GM18867 (cell line): ENCODE measurements at regions not wholly inside any gene's neighbourhood (a gene's known extent, or its start where the extent isn't known, plus 50 kb on each side); places are given as distances from the start of the nearest gene placed in this dataset.

ENCODE experiments used
- ATAC-seq: cut with Tn5 transposase; IDR thresholded peaks from one replicate; pipeline ENCODE4 v1.9.1; 2021; ENCODE audit warnings: mild to moderate bottlenecking, moderate library complexity; ENCODE audit not compliant: unreplicated experiment

DNA sequence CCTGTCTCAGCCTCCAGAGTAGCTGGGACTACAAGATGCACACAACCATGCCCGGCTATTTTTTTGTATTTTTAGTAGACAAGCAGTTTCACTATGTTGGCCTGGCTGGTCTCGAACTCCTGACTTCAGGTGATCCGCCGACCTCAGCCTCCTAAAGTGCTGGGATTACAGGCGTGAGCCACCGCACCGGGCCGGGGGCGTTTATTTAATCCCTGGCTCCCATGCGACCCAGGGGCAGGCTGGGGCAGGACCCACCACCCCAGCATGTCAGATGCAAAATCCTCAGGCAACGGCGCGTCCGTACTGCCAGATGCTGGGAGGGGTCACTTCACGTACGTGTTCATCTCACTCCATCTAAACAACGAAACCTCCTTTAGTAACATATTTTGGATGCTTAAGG lies 518.7 kb upstream of the NOX3 start:
- no peak for ATAC-seq

DNA sequence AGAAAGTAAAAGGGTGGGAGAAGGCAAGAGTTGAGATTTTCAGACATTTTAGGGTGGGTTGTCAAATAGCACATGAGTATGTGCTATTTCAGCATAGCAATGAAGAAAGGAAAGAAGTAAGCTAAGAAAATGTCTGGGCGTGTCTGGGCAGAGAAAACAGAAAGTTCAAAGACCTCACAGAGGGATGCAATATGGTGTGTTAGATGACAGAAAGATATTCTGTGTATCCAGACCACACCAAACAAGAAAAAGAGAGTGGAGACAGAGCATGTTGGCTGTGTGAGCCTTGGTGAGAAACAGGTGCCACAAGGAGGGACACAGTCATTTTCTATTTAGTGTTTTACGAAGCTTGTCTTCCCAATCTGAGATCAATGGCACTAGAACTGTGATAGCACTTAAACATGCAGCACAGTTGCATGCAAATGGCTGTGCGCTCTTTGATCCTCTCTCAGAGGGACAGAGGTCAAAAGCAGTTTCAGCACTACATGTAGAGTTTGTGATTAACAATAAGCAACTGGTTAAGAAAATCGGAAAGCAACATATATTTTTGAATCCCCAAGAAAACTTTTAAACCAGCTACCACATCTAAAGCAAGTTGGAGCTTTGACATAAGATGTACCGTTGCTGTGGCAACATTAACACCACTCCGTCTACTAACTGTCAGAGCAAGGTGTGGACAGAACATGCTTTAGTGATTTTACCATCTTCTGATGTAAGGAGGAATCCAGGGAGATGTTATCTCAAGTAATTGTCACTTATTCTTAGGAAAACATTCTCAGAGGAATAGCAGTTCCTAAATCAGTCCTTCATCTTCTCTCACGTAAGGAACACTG lies 515.5 kb upstream of the NOX3 start:
- ATAC-seq: no peak

DNA sequence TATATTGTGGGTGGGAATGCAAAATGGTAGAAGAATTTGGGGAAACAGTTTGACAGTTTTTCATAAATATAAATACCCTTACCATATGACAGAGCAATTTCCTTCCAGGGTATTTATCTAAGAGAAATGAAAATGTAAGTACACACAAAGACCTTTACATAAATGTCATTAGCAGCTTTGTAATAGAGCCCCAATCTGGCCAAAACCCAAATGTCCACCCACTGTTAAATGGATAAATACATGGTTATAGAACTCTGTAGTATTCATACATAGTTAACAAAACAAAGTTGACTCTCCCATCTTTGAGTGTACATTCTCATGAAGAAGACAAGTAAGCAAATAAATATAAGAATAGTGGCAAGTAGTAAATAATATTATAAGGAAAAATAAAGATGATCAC lies 514.8 kb upstream of the NOX3 start:
- ATAC-seq: no peak

DNA sequence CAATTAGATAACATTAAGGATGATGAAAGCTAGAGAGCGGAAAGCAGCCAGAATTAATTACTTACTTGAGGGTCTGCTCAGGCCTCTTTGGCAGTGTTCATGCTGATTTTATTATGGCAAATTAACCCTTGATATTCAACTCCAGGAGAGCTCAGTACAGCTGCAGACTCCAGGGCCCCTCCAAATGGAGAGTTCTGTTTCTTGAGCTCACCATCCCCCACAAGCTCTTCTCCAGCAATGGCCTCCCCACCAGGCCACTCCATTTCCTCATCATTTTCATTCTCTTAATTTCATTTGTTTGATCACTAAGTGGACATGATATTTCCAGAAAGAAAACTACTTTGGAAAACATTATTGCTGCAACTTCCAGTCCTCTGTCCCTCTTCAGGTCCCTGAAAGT lies 513.3 kb upstream of the NOX3 start:
- no peak for ATAC-seq

DNA sequence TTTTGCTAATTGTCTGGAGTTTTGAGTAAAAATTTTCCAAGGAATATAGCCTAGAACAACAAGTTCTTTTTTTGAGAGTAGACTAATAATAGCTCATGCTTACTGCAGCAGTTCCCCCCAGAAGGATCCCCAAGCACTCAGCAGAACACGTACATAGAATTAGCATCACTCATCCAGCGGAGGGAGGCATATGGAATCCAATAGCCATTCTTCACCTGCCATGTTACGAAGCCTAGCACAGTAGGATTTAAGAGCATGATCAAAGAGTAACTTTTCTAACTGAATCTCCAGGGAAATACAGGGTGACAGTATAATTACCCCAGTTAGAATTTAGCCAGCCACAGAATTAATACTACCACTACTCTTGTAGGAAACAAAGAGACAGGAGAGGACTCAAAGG lies 511.7 kb upstream of the NOX3 start:
- ATAC-seq: no peak

DNA sequence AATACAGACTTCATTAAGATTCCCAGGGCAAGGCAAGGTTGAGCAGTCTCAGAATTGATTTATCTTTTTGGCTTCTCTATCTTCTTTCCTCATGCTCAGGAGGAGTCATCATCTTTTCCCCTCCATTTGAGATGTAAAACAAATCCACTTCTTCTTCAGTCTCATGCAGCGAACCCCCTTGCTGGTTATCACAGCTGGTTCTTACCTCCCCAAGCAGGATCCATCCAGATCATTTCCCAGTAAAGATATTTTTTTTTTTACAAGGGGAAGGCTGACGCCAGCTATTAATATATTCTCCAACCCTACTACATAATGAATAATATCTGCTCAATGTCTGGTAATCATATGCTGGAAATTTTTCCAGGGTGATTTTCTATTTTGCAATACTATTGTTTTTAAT lies 508.9 kb upstream of the NOX3 start:
- no peak for ATAC-seq

DNA sequence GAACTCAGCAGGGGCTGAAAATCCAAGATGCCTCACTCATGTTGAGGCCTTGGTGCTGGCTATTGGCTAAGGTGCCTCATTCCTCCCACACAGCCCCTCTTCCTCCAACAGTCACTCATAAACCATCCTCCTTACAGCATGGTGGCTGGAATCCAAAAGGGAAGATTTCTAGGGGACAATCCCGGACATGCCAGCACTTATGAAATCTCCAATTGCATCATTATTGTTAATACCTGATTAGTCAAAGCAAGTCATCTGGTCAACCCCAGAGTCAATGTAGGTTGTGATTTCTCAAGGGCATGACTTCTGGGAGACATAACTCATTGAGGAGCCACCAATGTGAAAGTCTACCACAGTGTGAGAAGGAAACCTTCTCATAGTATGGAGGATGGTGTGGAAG lies 506.6 kb upstream of the NOX3 start:
- no peak for ATAC-seq

DNA sequence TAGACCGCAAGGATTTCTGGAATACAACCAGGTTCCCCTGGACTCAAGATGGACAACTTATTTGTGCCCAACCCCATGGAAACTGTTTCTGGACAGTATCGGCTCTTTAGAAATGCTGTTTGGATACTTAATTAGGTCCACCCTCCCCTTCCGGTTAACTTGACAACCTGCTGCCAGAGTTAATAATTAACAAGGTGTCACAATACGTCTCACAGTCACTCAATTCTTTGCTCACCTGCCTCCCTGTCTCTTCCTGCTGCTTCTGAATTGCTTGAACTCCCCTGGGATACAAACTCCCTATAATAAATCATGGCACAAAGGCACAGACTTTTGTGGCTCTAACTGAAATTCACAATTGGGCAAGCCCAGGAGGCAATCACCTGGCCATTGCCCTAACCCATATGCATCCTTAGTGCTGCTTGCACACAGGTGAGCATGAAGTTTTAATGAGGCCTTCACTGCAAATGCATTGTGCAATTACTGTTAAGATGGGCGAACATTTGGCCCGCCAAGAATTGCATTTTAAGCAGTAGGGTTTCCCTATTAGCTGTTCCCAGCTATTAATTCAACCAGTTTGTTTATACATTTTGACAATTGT lies 504.4 kb upstream of the NOX3 start:
- no peak for ATAC-seq

DNA sequence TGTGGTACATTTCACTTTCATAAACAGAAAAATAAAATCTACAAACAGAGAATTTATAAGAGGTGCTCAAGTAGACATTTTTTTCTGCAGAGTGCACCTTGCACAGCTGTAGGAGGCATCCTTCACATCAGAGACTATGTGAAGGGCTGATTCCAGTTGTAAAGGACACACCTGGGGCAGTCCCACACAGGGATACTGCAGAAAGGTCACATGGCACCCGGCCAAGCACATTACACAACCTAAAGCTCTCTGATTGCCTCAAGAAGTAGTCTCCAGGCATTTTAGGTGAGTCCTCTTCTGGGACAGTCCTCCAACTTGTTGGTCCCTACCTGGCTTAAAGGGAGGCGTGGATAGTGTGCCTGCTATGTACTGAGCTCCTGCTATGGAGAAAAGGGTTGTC lies 502.9 kb upstream of the NOX3 start:
- ATAC-seq: no peak

DNA sequence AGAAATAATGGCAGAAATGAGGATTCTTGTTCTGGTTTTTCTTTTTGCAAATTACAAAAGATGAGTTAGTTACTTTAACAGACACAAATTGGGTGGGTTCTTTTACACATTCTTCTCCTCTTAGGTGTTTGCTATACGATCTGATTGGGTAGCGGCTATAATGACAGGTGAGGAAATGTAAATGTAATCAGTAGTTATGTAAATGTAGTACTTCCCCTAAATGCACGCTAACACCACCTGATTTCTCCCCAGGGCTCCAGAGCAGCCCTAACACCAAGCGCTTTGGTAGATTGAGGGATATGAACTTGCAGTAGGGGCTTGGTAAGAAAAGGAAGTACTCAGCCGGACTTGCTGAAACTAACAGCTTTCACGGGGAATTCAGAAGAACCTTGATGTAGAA lies 499.4 kb upstream of the NOX3 start:
- ATAC-seq: no peak

DNA sequence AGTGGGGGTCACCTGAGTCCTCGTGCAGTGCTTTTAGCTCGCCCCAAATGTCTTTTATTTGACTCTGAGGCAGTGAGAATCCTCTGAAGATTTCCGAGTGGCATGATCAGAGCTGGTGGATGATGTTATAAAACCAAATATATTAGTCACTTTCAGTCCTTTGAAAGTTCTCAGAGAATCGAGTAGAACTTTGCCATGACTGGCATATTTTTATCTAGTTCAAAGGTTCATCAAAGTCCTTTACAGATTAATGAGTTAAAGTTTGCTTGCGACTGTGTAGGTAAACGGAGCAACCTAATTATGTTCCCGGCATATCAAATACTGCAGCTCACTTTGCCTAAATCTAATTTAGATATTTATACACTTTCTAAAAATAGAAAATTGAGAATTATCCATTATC lies 498.5 kb upstream of the NOX3 start:
- ATAC-seq: no peak

DNA sequence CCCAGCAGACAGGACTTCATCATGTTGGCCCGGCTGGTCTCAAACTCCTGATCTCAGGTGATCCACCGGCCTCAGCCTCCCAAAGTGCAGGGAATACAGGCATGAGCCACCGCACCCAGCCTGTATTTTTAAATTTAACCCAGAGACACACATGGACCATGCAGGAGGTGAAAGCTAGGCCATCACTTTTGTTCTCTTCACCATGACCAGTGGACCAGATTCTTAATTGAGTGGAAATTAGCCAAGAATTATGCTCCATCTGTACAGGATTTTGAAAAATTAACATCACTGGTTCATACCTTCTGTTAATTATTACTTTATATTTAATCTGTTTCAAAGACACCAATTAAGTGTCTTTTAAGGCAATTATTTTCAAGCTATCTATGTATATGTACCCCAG lies 493.6 kb upstream of the NOX3 start:
- no peak for ATAC-seq

DNA sequence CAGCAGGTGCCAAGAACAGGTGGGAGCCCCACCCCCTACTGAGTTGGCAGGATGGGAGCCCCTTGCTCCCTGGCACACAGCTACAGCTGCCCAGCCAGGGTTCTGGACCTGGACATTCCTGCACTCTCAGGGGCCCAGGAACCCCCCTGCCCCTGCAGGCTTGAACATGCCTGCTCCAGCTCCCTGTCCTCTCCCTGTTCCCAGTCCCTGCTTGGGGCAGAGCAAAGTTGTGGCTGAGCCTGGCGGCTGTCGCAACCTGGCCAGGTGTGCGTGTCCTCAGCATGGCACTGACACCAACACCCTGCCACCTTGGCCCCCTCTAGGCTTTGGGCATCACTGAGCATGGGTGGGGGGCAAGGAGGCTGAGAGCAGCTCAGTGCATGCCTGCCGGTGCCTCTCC lies 491.2 kb upstream of the NOX3 start:
- no peak for ATAC-seq

DNA sequence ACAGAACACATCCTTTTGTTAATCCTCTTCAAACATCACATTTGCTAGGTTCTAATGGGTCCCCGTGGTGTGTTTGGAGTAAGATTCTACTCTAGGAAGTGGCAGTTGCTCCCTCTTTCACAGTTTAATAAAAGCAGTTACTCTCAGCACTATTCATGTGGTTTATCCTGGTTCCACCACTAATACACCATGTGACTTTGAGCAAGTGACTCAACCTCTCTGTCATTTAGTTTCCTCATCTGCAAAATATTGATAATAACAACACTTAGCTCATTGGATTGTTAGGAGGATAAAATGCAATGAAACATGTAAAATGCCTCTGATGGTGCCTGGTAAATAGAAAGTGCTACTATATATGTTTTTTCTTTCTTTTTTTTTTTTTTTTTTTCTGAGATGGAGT lies 488.0 kb upstream of the NOX3 start:
- ATAC-seq: no peak

DNA sequence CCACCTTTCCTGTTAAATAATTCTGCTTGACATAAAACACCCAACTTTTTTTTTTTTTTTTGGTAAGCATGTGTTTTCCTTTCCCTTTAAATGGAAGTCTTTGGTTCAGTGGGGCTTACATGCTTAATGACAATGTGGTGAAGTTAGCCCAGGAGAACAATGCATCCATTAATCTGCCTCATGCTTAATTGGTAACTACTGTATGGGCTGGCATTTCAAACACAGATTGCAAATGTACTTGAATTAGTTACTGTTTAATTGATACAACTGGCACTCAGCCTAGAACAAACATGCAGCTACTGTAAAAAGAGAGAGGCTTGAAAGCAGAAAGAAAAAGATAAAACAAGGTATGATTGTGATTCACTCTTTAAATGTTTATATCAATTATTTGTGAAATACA lies 483.6 kb upstream of the NOX3 start:
- no peak for ATAC-seq

DNA sequence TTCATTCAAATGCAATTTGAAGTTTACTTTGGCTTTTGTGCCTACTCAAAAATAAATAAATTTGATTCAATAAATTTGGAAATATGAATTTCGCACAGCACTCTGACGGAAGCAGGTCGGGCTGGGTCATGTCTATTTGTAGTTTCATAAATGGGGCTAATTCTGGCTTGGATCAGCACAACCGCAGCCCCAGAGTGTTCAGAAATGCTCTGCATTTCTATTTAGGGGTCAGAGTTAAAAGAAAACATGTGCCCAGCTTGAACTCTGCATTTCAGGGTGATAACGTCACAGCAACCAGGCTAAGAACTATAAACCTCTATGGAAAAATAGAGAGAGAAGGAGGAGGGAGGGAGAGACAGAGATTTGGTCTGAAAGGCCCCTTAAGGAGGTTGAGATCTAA lies 480.9 kb upstream of the NOX3 start:
- no peak for ATAC-seq

DNA sequence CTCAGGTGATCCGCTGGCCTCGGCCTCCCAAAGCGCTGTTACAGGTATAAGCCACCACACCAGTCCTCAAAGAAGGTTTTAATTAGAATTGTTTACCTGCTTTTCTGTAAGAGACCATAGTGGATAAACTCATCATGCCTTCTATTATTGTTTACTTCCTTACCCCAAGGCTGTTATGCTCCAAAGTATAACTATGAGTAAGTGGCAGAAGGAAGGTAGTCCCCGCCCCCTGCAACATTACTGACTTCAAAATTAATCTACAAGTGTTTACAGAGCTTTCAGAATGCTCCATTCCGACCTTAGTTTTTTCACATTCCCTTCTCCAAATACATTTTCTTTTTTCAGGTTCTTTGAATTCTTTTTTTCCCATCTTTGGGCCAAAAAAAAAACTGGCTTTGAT lies 480.5 kb upstream of the NOX3 start:
- ATAC-seq: no peak

DNA sequence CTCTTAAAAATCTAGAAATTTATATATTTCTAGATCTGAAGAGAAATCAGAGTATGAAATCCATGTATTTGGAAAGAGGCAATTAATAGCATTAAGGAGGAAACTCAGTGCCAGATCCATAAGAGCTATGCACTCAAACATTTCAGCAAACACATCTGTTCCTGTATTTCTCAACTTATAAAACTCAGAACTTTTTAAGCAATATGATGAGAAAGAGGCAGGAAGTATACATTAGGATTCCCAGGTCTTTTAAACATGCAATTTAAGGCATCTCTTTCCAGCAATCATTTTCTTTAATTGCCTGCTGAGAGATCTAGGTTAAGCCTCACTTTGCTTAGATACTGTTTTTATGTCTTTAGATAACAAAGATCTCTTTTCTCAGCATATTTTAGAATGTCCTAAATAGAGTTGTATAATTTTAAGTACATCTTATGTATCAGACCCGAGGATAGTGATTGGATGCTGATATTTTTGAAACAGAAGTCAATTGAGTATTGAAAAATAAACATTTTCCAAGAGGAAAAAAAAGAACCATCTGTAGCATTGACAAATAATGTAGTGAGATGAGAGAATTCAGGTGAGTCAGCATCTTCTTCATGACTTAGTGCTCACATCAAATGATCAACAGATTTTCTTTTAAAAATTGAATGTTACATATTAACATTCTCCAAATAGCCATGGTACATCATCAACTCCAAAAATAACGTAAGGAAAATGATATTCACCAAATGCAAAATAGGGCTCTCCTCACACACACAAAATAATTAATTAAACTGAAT lies 461.4 kb upstream of the NOX3 start:
- no peak for ATAC-seq

DNA sequence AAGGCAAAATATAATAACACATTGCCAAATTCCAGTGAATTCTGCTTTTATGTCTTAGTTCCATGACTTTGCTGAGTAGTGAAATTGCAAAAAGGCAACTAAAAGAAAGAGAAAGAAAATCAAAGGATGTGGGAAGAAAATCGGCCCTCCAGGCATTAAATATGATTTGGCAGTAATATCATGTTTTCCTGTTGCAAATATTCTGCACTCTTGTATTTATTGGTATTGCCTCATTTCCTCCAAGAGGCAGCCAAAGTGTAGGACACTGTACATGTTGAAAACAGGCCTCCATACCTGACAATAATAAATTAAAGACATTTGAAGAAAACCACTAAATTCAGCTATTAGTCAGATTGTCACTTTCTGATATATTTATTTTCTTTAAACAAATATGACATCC lies 460.0 kb upstream of the NOX3 start:
- ATAC-seq: no peak

DNA sequence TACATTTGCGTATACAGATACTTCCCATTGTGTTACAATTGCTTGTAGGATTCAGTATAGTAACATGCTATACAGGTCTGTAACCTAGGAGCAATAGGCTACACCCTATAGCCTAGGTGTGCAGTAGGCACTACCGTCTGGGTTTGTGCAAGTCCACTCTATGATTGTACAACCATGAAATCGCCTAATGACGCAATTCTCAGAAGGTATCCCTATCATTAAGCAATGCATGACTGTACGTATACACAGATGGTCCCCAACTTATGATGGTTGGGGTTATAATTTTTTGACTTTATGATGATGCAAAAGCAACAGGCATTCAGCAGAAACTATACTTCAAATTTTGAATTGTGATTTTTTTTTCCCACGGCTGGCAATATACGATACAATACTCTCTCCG lies 458.2 kb upstream of the NOX3 start:
- ATAC-seq: no peak

DNA sequence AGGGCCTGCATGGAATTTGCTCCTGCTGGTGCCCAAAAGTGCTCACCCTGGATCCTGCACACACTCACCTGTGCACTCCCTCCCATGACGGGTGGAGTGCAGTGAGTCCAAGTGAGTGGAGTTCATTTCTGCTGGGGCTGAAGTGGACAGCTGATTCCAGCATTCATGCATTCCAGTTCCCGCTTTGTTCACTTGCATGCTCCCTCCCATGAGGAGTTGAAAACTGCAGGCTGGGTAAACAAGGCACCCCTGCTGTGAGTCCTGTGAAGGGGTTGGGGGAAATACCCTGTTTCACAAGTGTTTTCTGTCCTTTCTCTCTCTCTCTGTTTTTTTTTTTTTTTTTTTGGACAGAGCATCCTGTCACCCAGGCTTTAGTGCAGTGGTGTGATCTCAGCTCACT lies 454.1 kb upstream of the NOX3 start:
- ATAC-seq: no peak

DNA sequence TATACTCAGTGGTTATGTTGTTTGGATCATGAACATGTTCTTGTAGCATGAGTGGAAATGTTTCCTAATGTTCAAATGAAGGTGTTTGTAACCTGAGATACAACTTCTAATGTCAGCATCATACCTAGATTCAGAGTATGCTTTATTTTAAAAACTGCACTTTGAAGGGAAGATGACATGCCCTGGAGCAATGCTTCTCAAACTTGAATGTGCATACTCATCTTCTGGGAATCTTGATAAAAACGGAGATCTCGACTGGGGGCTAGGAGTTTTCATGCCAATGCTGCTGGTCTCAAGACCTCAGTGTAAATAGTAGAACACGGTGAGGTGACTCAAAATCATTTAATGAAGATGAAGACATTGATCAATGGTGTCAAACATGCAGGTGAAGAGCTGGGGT lies 440.0 kb upstream of the NOX3 start:
- no peak for ATAC-seq
